IMR-90 (cell line): ENCODE measurements at regions not wholly inside any gene's neighbourhood (a gene's known extent, or its start where the extent isn't known, plus 50 kb on each side); places are given as distances from the start of the nearest gene placed in this dataset.

Source experiments
- ATAC-seq: fragments of 200-7000 bp; cut with Tn5 transposase; 2 replicates; pipeline ENCODE4 v1.9.1; 2020; ENCODE audit warnings: low read depth, mild to moderate bottlenecking, moderate library complexity
- BruUV-seq: library from RNA; stranded (reverse); fragments of 400-500 nt; replicated peaks from 2 replicates; lab custom pipeline; 2021; lab: Mats Ljungman, UMichigan
- CTCF ChIA-PET: fragments of 300-600 bp; formaldehyde crosslinking; extraction: SDS; loops from one replicate; lab custom pipeline; 2021; ENCODE audit warnings: antibody characterized with exemption; lab: Yijun Ruan, JAX
- POLR2A ChIA-PET: fragments of 300-600 bp; sonication (Branson Sonifier 250); formaldehyde crosslinking; loops from one replicate; lab custom pipeline; 2022; ENCODE audit warnings: antibody characterized with exemption; ENCODE audit not compliant: unreplicated experiment; lab: Charles Lee
- DNase-seq: peaks from one replicate; pipeline ENCODE4 v3.0.0; 2013
- H2AFZ ChIP-seq: replicated peaks from 2 replicates; pipeline ENCODE3; 2013; ENCODE audit warnings: low read length, mild to moderate bottlenecking; ENCODE audit not compliant: poor library complexity
- H2AK5ac ChIP-seq: 2 replicates; pipeline ENCODE4 v1.6.1; 2013; ENCODE audit warnings: low read depth, low read length, inconsistent platforms
- H2AK9ac ChIP-seq: replicated peaks from 2 replicates; pipeline ENCODE3; 2013; ENCODE audit warnings: mild to moderate bottlenecking, low read depth, low read length, moderate library complexity; ENCODE audit not compliant: poor library complexity
- H2BK120ac ChIP-seq: 2 replicates; pipeline ENCODE4 v1.6.1; 2013; ENCODE audit warnings: low read depth, low read length, inconsistent platforms
- H2BK15ac ChIP-seq: 3 replicates; pipeline ENCODE4 v1.6.1; 2013; ENCODE audit warnings: low read depth, low read length, inconsistent platforms
- H2BK20ac ChIP-seq: 2 replicates; pipeline ENCODE4 v1.6.1; 2013; ENCODE audit warnings: low read depth, mild to moderate bottlenecking, inconsistent platforms, low read length, moderate library complexity
- H2BK5ac ChIP-seq: 2 replicates; pipeline ENCODE4 v1.6.1; 2013; ENCODE audit warnings: mild to moderate bottlenecking, low read depth, low read length, inconsistent platforms; ENCODE audit not compliant: poor library complexity, severe bottlenecking
- H3K14ac ChIP-seq: replicated peaks from 2 replicates; pipeline ENCODE4 v1.6.1; 2013; ENCODE audit warnings: low read depth, low read length, inconsistent platforms
- H3K18ac ChIP-seq: 2 replicates; pipeline ENCODE4 v1.6.1; 2013; ENCODE audit warnings: low read depth, low read length, control low read depth
- H3K23ac ChIP-seq: 2 replicates; pipeline ENCODE4 v1.6.1; 2013; ENCODE audit warnings: low read depth, low read length, inconsistent platforms
- H3K27ac ChIP-seq: 2 replicates; pipeline ENCODE4 v1.5.1; 2013; ENCODE audit warnings: mild to moderate bottlenecking, control low read depth, low read length; ENCODE audit not compliant: insufficient read depth
- H3K27me3 ChIP-seq: 2 replicates; pipeline ENCODE4 v1.6.1; 2013; ENCODE audit warnings: low read length; ENCODE audit not compliant: control insufficient read depth, insufficient read depth
- H3K36me3 ChIP-seq: 2 replicates; pipeline ENCODE4 v1.6.1; 2013; ENCODE audit warnings: low read length, mixed read lengths; ENCODE audit not compliant: control insufficient read depth, insufficient read depth
- H3K4ac ChIP-seq: 2 replicates; pipeline ENCODE4 v1.6.1; 2013; ENCODE audit warnings: low read depth, low read length, inconsistent platforms
- H3K4me1 ChIP-seq: 2 replicates; pipeline ENCODE4 v1.6.1; 2013; ENCODE audit warnings: low read length, mixed read lengths; ENCODE audit not compliant: control insufficient read depth, insufficient read depth
- H3K4me2 ChIP-seq: 2 replicates; pipeline ENCODE4 v1.6.1; 2013; ENCODE audit warnings: low read depth, mild to moderate bottlenecking, control low read depth, low read length, moderate library complexity
- H3K4me3 ChIP-seq: 2 replicates; pipeline ENCODE4 v1.5.1; 2013; ENCODE audit warnings: low read depth, mild to moderate bottlenecking, control low read depth, low read length, moderate library complexity; ENCODE audit not compliant: insufficient read depth
- H3K56ac ChIP-seq: 2 replicates; pipeline ENCODE4 v1.6.1; 2013; ENCODE audit warnings: low read length, inconsistent platforms; ENCODE audit not compliant: insufficient read depth; ENCODE audit errors: extremely low read depth
- H3K79me1 ChIP-seq, 2 experiments: 2 replicates each; pipeline ENCODE4 v1.6.1; 2013; ENCODE audit warnings: low read length in 2 of 2, inconsistent platforms in 1 of 2, low read depth in 1 of 2
- H3K9ac ChIP-seq: 2 replicates; pipeline ENCODE4 v1.6.1; 2013; ENCODE audit warnings: low read depth, low read length, control low read depth
- H3K9me1 ChIP-seq: 2 replicates; pipeline ENCODE4 v1.6.1; 2013; ENCODE audit warnings: low read length, inconsistent platforms; ENCODE audit not compliant: insufficient read depth
- H3K9me3 ChIP-seq: 2 replicates; pipeline ENCODE4 v1.6.1; 2013; ENCODE audit warnings: low read length; ENCODE audit not compliant: control insufficient read depth, insufficient read depth
- H4K20me1 ChIP-seq: 2 replicates; pipeline ENCODE4 v1.6.1; 2013; ENCODE audit warnings: low read length, inconsistent platforms; ENCODE audit not compliant: insufficient read depth
- H4K5ac ChIP-seq: 2 replicates; pipeline ENCODE4 v1.6.1; 2013; ENCODE audit warnings: mild to moderate bottlenecking, low read depth, low read length, control low read depth
- H4K8ac ChIP-seq, 2 experiments: 2 replicates each; pipeline ENCODE4 v1.6.1; 2013; ENCODE audit warnings: low read depth in 2 of 2, low read length in 2 of 2, control low read depth in 1 of 2, inconsistent platforms in 1 of 2
- H4K91ac ChIP-seq: 2 replicates; pipeline ENCODE4 v1.6.1; 2013; ENCODE audit warnings: low read depth, low read length, inconsistent platforms; ENCODE audit not compliant: insufficient read depth
- BHLHE40 ChIP-seq: fragments of 150-350 bp; IDR thresholded peaks from 2 replicates; pipeline ENCODE4 v1.6.1; 2016; ENCODE audit warnings: mild to moderate bottlenecking, low read depth, low read length
- CEBPB ChIP-seq: IDR thresholded peaks from 2 replicates; pipeline ENCODE4 v1.6.1; 2012; ENCODE audit warnings: low read depth, low read length, improper control_type of control experiment
- CHD1 ChIP-seq: IDR thresholded peaks from 2 replicates; pipeline ENCODE4 v1.6.1; 2012; ENCODE audit warnings: low read depth, low read length, improper control_type of control experiment
- ELK1 ChIP-seq: fragments of 150-350 bp; IDR thresholded peaks from 2 replicates; pipeline ENCODE4 v1.6.1; 2016; ENCODE audit warnings: low read depth, mild to moderate bottlenecking, low read length, moderate library complexity, borderline replicate concordance
- FOS ChIP-seq: fragments of 150-350 bp; IDR thresholded peaks from 2 replicates; pipeline ENCODE4 v1.6.1; 2016; ENCODE audit warnings: low read depth, low read length
- MAFK ChIP-seq: IDR thresholded peaks from 2 replicates; pipeline ENCODE4 v1.6.1; 2012; ENCODE audit warnings: low read depth, low read length, improper control_type of control experiment
- MXI1 ChIP-seq: IDR thresholded peaks from 2 replicates; pipeline ENCODE4 v1.6.1; 2012; ENCODE audit warnings: low read depth, mild to moderate bottlenecking, low read length, moderate library complexity, borderline replicate concordance
- POLR2A ChIP-seq: IDR thresholded peaks from 2 replicates; pipeline ENCODE4 v1.6.1; 2012; ENCODE audit warnings: mild to moderate bottlenecking, low read depth, low read length
- WGBS, 2 experiments: methylation state at CpG; one replicate each; pipeline versions ENCODE4 v1.1.5 to v1.1.7; 2013; ENCODE audit warnings: missing lambda C conversion rate in 2 of 2; ENCODE audit not compliant: insufficient read length in 1 of 2; ENCODE audit errors: extremely low coverage in 2 of 2; 5-methylcytosine and 5-hydroxymethylcytosine counted together
- dilution Hi-C: fragments of 300-500 bp; cut with HindIII; formaldehyde crosslinking; loops from one replicate; pipeline ENCODE4 v1.14.3; 2018; ENCODE audit warnings: low sequenced_read_pairs; ENCODE audit not compliant: unreplicated experiment
- in situ Hi-C: fragments of 300-500 bp; cut with MboI; formaldehyde crosslinking; loops from 3 replicates; pipeline ENCODE4 v1.14.3; 2019; ENCODE audit warnings: low sequenced_read_pairs, inconsistent platforms, mixed read lengths
- intact Hi-C: fragments of 100-400 bp; cut with micrococcal nuclease; formaldehyde crosslinking; loops from 2 replicates; pipeline ENCODE4 v1.10.0; 2022
- TF ChIP-seq, protein P1 (sequence below): fragments of 150-350 bp; IDR thresholded peaks from 2 replicates; pipeline ENCODE4 v1.6.1; 2017; ENCODE audit warnings: mild to moderate bottlenecking, antibody characterized with exemption, low read length, low read depth

DNA sequence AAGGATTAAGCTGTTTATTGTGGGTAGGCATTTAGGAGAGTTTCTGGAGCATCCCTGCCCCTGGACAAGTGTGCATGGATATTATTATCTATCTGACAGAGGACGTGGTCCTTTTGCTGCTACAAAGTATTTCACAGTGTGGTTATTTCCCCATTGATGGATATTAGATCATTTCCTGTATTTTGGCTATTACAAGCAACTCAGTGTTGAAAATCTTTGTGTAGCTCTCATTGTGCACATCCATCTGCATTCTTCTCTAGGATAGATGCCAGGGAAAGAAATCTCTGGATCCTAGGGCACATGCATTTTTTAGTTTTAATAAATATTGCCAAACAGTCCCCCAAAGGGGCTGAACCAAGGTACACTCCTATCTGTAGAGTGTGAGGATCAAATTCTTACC, 154.3 kb upstream of the SRRM4 start:
- WGBS, 2 experiments = no CpG with 5 or more reads among the region's 1 CpG
- POLR2A ChIA-PET = no interaction called here

More for the DNA sequence above, 154.3 kb upstream of the SRRM4 start:
- Histone ChIP-seq H4K20me1 (no peaks in the 10 kb centered on the region), H3K56ac (no peak overlapping the region), H3K9ac (no peak overlapping the region), H3K4me3 (no peak overlapping the region), H2AK9ac (no peak overlapping the region), H2AFZ (no peak overlapping the region), H3K9me3 (peaks cover 18% of the 10 kb centered on the region), H2AK5ac (no peak overlapping the region), H2BK120ac (no peak overlapping the region), H3K4ac (no peak overlapping the region), H3K36me3 (no peaks in the 10 kb centered on the region), H3K18ac (no peak overlapping the region), H4K8ac (no peak overlapping the region), H4K91ac (no peak overlapping the region), H3K27ac (no peak overlapping the region), H3K4me2 (no peak overlapping the region), H3K4me1 (no peaks in the 10 kb centered on the region), H3K23ac (no peak overlapping the region), H3K9me1 (no peaks in the 10 kb centered on the region), H2BK5ac (no peak overlapping the region), H3K14ac (no peak overlapping the region), H2BK20ac (no peak overlapping the region), H2BK15ac (no peak overlapping the region), H4K5ac (no peak overlapping the region), H3K27me3 (no peaks in the 10 kb centered on the region), H3K79me1 (no peaks in the 10 kb centered on the region)
- dilution Hi-C loops (no loop called here), in situ Hi-C loops (no loop called here), intact Hi-C loops (no loop called here)
- DNase-seq (no peak), ATAC-seq (no peak)
- no TSS peak for BruUV-seq
- TF ChIP-seq CEBPB (no peak), BHLHE40 (no peak), CHD1 (no peak), MAFK (no peak), ELK1 (no peak), FOS (no peak), POLR2A (no peak), MXI1 (no peak)
- TF ChIP-seq, protein P1, sequence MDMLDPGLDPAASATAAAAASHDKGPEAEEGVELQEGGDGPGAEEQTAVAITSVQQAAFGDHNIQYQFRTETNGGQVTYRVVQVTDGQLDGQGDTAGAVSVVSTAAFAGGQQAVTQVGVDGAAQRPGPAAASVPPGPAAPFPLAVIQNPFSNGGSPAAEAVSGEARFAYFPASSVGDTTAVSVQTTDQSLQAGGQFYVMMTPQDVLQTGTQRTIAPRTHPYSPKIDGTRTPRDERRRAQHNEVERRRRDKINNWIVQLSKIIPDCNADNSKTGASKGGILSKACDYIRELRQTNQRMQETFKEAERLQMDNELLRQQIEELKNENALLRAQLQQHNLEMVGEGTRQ = no peak
- CTCF ChIA-PET = no interaction called here
